ENCODE measurements at regions not wholly inside any gene's neighbourhood (a gene's known extent, or its start where the extent isn't known, plus 50 kb on each side); places are given as distances from the start of the nearest gene placed in this dataset.

- Histone ChIP-seq H4K20me1 (replicated peaks; ENCODE audit: insufficient read depth) (0 out of 2 replicates have a peak, but pooled peaks cover 3% of the 10 kb centered on the region), H3K4me3 (no peak overlapping the region), H3F3A (replicated peaks; ENCODE audit: low read depth) (no peaks in the 10 kb centered on the region), H3K9me2 (ENCODE audit: insufficient read depth) (no peaks in the 10 kb centered on the region), H2AFZ (no peak overlapping the region), H3K27me3 (ENCODE audit: insufficient read depth) (no peaks in the 10 kb centered on the region), H3K27ac (ENCODE audit: low read depth) (no peak overlapping the region), H3K4me1 (ENCODE audit: insufficient read depth) (no peaks in the 10 kb centered on the region), H3K36me3 (ENCODE audit: insufficient read depth) (no peaks in the 10 kb centered on the region), H3K4me2 (no peak overlapping the region), H3K79me2 (replicated peaks; ENCODE audit: insufficient read depth) (no peaks in the 10 kb centered on the region)
- no peaks in the 10 kb centered on the region for H3K36me3 Mint-ChIP-seq (ENCODE audit: low read depth)
- DNase-seq (ENCODE audit: low spot score) (no peak), ATAC-seq (no peak)
- no peak overlapping the region for H3K4me3 Mint-ChIP-seq
- peaks cover 6% of the 10 kb centered on the region for H3K27me3 Mint-ChIP-seq (ENCODE audit: insufficient read depth, low read depth, poor library complexity)
- TF ChIP-seq ZNF114 (CRISPR knock-in tag; IDR thresholded peaks at IDR 0.05) (no peak), POLR2AphosphoS5 (IDR thresholded peaks at IDR 0.05; ENCODE audit: low read depth) (no peak)
- peaks cover 3% of the 10 kb centered on the region; the same call in 1 of the 3 replicates for H3K9me3 Mint-ChIP-seq
- no peaks in the 10 kb centered on the region for H3K4me1 Mint-ChIP-seq
- H3K27ac Mint-ChIP-seq = no peak overlapping the region
Measured at GRCh38 chr13:74930402-74931165, 551.4 kb downstream of the TBC1D4 start.

- TF ChIP-seq CTCF (conservative IDR thresholded peaks at IDR 0.05; ENCODE audit: low read depth in 2 of 2) (no peak), CREB1 (CRISPR knock-in tag; IDR thresholded peaks at IDR 0.05; ENCODE audit: low read depth) (no peak), EZH2phosphoT487 (IDR thresholded peaks at IDR 0.05; ENCODE audit: unreplicated experiment) (no peak), STAT1 (IDR thresholded peaks at IDR 0.05; ENCODE audit: unreplicated experiment) (no peak), ETS1 (IDR thresholded peaks at IDR 0.05) (no peak), NANOG (IDR thresholded peaks at IDR 0.05; ENCODE audit: borderline replicate concordance) (no peak), ZNF462 (CRISPR knock-in tag; IDR thresholded peaks at IDR 0.05) (no peak), ZNF331 (CRISPR knock-in tag; IDR thresholded peaks at IDR 0.05; ENCODE audit: low read depth) (no peak)
- Mint-ChIP-seq H3K27ac (no peak overlapping the region), H3K4me1 (no peaks in the 10 kb centered on the region), H3K4me3 (no peak overlapping the region), H3K27me3 (ENCODE audit: insufficient read depth, low read depth, poor library complexity) (peaks cover 1% of the 10 kb centered on the region), H3K9me3 (peaks cover 9% of the 10 kb centered on the region; the same call in 1 of the 3 replicates), H3K36me3 (ENCODE audit: low read depth) (no peaks in the 10 kb centered on the region)
- Histone ChIP-seq H3K27me3 (ENCODE audit: insufficient read depth) (no peaks in the 10 kb centered on the region), H3K4me1 (ENCODE audit: insufficient read depth) (no peaks in the 10 kb centered on the region), H3F3A (replicated peaks; ENCODE audit: low read depth) (no peaks in the 10 kb centered on the region), H3K36me3 (ENCODE audit: insufficient read depth) (no peaks in the 10 kb centered on the region), H2AFZ (no peak overlapping the region), H3K79me2 (replicated peaks; ENCODE audit: insufficient read depth) (no peaks in the 10 kb centered on the region), H3K4me2 (no peak overlapping the region), H3K9me2 (ENCODE audit: insufficient read depth) (no peaks in the 10 kb centered on the region), H3K27ac (ENCODE audit: low read depth) (no peak overlapping the region), H4K20me1 (replicated peaks; ENCODE audit: insufficient read depth) (0 out of 2 replicates have a peak, but pooled peaks cover 3% of the 10 kb centered on the region), H3K4me3 (no peak overlapping the region)
- no peak for ATAC-seq
- DNase-seq (ENCODE audit: low spot score) = no peak
Measured at GRCh38 chr13:74929436-74929835, 552.5 kb downstream of the TBC1D4 start.
